Activated CD4-positive, alpha-beta T cell treated with anti-CD3 and anti-CD28 coated beads for 4 hours (primary cell): ENCODE measurements at regions not wholly inside any gene's neighbourhood (a gene's known extent, or its start where the extent isn't known, plus 50 kb on each side); places are given as distances from the start of the nearest gene placed in this dataset.

Experiments used
- DNase-seq, 2 donors: peaks; one replicate each; pipeline ENCODE4 v3.0.0-alpha.2; 2020

- DNase-seq: no peak
Observed at GRCh38 chr17:77381185-77381700, 240.5 kb downstream of the SEC14L1 start.

DNA sequence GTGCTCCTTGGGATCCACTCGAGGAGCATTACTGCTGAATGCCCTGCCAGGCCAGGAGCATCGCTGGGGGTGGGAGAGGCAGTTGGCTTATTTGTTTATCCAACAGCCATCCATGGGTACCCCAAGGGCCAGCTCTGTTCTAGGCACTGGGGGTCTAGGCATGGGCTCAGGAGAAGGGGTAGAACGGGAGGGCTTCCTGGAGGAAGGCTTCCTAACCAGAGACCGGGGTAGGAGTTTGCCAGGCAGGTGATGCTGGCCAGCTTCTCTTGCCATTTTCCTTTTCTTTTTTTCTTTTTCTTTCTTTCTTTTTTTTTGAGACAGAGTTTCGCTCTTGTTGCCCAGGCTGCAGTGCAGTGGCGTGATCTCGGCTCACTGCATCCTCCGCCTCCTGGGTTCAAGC lies 241.0 kb downstream of the SEC14L1 start:
- DNase-seq: no peak

DNA sequence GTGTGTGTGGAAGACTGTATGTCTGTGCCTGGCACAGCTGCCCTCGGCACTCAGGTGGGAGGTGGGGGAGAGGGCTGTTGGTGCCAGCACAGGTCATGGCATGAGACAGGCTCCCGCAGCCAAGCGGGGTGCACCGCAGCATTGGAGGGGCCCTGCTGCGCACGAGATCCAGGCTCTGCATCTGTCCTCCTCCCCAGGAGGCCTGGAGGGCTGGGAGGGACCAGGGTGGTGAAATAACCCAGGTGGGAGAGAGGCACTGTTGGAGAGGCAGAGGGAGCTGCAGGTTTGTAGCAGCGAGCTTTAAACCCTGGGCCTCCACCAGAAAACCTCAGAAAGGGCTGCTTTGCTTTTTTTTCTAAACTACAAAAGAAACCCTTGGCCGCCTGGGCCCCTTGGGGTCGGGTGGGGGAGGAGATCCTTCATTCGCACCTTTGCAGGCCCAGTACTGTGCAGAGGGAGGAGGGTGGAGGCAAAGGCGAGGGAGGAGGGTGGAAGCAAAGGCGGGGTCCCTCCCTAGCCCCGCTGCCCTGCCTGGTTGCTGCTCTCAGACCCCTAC lies 241.7 kb downstream of the SEC14L1 start:
- no peak for DNase-seq

GRCh38 chr17:77382966-77383612 lies 242.3 kb downstream of the SEC14L1 start:
- DNase-seq: no peak

DNA sequence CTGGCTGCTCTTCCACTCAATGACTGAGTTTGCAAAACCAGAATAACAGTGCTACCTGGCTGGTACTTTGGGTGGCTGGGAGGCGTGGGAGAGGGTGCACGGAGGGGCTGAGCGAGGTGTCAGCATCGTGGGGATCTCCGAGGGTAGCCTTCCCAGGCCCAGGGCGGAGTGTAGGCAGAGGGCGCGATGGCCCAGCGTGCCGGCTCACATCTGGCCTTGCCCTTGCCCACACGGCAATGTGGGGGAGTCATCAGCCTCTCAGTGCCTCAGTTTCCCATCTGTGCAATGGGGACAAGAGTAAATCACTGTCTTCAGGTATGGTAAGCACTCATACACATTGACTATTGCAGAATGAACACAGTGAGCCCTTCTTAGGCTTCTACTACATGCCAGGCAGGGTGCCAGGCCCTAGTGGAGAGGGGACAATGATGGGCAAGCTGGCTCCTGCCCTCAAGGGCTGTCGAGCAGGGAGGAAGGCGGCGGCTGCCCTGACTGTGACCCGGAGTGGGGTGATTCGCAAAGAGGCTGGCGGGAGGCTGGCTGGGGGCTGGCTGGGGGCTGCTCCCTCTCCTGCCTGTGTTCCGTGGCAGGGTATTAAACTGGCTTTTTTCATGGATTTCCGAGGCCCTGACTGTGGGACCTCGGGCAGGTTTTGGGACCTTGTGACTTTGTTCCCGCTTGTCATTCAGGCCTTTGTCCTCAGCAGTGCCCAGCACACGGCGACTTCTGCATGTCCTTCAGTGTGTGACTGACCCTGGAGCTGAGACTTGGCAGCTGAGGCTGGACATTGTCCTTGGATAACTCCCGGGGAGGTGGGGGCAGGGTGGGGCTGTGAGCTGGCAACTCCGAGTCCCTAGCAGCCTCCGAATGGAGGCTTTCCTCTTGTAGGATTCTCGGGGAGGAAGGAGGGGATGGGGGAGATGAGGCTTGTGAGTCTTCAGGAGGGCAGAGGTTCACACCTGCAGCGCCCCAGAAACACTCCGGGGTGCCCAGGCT lies 243.1 kb downstream of the SEC14L1 start:
- no peak for DNase-seq

GRCh38 chr17:77385750-77386501 lies 245.2 kb downstream of the SEC14L1 start:
- no peak for DNase-seq

GRCh38 chr17:77386502-77387192 lies 245.9 kb downstream of the SEC14L1 start:
- DNase-seq: no peak

- DNase-seq: no peak
Observed at GRCh38 chr17:77387891-77388290, 247.1 kb downstream of the SEC14L1 start.

DNA sequence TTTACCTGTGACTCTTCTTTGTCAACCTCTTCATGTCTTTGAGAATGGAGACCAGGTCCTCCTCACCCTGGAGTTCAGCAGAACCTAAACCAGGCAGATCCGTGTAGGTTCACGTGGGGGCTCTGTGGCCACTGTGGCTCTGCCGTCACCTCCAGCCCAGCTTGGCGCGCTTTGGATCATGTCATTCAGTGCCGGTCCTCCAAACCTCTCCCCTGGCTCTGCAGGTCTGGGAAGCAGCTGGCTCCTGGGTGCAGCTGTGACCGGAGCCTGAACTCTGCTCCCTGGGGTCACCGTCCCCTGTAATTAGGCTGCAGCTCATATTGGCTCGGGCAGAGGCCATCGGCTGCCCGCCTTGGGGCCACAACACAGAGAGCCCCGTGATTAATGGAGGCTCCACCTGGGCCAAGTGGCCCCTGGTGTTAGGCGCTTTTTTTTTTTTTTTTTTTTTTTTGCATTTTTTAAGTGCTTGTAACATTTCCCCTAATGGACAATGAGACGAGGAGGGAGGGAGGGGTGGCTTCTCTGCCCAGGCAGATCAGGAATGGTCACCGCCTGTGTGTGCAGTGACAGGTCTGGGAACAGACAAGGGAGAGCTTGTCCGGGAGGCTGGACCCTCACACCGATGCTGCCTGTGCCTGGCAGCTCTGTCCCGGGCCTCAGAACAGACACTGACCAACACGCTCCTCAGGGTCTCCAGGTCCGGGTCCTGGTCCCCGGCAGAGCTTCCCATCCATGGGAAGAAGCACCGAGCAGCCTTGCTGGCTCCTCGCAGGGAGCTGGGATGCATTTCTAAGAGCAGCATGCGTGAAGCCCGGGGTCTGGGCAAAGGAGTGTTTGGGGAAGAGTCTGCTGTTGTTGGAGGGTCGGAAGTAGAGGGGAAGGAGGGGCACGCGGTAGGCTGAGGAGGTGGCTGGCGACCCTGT lies 247.9 kb downstream of the SEC14L1 start:
- no peak for DNase-seq

DNA sequence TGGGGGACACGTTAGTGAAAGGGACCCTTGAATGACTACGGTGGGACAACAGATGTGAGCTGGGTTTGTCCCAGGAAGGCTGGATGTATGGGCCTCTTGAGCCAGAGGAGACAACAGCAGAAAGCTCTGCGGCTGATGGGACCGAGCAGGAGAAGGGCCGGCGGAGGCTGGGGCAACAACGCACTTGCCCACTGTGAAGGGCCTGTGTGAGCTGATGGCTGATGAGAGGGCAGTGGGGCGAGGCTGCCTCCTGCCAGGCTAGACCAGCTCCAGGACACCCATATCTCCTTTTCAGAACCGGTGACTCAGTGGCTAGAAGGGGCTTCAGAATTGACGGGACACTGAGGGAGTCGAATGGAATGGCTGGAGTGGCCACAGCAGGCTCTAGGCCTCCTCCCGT lies 250.1 kb downstream of the SEC14L1 start:
- no peak for DNase-seq

DNA sequence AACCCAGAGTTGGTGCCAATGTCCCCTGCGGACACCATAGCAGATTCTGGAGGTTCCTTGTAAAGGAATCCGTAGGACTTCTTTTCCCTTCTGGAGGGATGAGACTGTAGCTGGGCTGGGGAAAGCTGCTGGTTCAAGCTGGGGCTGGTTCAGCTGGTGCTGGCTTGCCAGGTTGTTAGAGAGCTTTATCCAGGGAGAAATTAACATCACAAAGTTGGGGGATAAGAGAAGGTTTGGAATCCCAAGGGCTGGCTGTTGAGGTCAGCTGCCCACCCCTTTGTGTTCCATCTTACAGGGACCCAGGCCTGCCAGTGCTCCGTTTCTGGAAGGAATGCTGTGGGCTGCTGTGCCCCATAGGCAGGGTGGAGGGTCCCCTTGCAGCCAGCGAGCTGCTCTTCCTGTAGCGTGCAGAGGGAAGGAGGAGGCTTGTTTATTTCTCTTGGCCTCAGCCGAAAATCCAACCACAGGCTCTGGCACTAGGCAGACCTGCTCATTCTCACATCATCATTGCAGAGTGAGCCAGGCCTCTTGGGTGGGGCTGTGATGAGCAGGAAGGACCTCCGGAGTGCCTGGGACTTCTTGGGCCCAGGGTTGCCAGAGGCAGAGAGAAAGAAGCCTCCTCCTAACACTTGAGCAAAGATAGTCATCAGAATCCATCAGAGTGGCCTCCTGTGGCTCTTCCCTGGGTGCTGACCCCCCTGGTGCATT lies 251.1 kb downstream of the SEC14L1 start:
- no peak for DNase-seq

DNA sequence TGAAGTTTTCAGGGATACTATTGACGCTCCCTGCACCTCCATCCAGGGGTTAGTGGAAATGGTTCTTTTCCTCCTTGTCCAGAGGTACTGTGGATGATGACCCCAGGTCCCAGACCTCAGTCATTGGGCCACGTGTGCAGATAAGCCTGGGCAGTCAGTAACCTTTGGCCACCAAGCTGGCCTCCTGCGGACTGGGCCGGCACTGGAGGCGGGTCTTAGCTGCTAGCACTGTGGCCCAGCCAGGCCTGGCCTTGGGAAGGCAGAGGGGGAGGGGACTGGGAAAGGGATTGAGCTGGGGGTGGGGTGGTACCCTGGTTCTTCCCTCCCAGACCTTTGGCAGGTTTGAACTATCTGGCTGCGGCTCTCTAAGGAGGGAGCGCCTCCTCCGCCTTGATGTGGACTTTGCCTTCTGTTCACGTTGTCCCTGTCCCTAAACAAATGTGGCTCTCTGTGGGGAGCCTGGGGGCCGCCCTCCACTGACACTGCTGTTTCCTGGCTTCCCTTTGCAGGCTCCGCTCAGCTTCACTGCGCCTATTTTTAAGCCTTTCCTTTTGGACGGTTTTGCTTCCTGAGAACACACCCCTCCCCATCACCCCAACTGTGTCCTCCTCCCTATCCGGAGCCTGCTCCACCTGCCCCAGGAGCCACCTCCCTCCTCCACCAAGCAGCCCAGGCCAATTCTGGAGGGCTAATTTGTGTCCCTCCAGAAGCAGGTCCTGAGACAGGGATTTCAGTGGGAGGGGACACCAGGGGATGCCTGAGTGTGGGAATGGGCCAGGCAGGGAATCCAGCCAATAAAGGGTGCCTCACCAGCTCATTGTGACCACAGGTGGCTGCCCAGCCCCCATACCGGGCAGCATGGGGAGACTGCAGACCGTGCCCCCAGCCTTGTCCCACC lies 251.9 kb downstream of the SEC14L1 start:
- DNase-seq: no peak

- DNase-seq: no peak
Observed at GRCh38 chr17:77393274-77393600, 252.5 kb downstream of the SEC14L1 start.

- DNase-seq: no peak
Observed at GRCh38 chr17:77393867-77394539, 253.2 kb downstream of the SEC14L1 start.

DNA sequence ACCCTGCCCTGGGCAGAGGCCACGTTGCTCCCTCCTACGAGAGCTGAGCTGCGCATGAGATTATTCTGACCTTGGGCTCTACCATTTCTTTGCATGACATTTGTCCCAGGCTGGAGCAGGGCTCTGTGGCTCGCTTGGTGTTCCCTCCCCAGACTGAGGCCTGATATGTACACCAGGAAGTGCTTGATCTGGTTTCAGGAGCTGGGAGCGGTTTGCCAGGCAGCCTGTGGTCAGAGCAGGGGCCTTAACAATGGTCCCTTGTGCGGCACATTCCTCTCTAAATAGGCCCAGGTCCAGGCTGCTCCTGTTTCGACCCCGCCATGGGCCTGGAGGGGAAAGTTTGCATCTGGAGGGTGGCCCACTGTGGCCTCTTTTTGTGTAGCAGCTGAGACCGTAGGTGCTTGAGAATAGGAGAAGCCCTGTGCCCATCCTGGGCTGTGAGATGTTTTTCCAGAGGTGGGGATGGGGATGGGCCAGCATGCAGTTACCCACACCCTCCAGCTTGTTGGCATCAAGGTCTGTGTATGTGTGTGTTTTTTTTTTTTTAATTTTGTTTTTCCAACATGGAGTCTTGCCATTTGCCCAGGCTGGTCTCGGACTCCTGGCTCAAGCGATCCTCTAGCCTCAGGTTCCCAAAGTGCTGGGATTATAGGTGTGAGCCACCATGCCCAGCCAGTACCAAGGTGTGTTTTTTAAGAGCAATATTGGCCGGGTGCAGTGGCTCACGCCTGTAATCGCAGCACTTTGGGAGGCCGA lies 253.9 kb downstream of the SEC14L1 start:
- no peak for DNase-seq

- DNase-seq: no peak
Observed at GRCh38 chr17:77395501-77396048, 254.8 kb downstream of the SEC14L1 start.

GRCh38 chr17:77396610-77397009 lies 255.8 kb downstream of the SEC14L1 start:
- DNase-seq: no peak

DNA sequence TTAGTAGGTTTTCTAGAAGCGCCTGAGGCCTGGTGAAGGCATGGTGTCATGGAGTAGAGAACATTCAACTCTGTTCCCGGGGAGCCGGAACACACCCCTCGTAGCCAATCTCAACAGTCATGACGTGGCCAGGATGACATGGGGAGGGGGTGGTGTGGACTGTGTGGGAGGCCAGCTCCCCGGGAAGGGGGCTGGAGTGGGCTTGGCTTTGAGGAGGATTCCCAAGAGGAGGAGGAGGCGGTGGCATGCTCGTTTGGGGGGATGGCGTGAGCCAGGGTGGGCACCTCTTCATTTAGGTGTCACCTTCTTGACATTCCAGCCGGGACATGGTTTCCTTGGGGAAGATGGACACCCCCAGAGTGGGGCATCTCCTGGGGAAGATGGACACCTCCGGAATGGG lies 257.5 kb downstream of the SEC14L1 start:
- no peak for DNase-seq
